ENCODE measurements at regions not wholly inside any gene's neighbourhood (a gene's known extent, or its start where the extent isn't known, plus 50 kb on each side); places are given as distances from the start of the nearest gene placed in this dataset.

GRCh38 chr2:58636872-58637271 is 395.7 kb upstream of the FANCL start:
- no peak for TF ChIP-seq FOXS1 (CRISPR knock-in tag; IDR thresholded peaks at IDR 0.05)
- TF ChIP-seq, protein P1, sequence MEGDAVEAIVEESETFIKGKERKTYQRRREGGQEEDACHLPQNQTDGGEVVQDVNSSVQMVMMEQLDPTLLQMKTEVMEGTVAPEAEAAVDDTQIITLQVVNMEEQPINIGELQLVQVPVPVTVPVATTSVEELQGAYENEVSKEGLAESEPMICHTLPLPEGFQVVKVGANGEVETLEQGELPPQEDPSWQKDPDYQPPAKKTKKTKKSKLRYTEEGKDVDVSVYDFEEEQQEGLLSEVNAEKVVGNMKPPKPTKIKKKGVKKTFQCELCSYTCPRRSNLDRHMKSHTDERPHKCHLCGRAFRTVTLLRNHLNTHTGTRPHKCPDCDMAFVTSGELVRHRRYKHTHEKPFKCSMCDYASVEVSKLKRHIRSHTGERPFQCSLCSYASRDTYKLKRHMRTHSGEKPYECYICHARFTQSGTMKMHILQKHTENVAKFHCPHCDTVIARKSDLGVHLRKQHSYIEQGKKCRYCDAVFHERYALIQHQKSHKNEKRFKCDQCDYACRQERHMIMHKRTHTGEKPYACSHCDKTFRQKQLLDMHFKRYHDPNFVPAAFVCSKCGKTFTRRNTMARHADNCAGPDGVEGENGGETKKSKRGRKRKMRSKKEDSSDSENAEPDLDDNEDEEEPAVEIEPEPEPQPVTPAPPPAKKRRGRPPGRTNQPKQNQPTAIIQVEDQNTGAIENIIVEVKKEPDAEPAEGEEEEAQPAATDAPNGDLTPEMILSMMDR (IDR thresholded peaks at IDR 0.05), result no peak
- no peak for TF ChIP-seq EHMT2 (IDR thresholded peaks at IDR 0.05; ENCODE audit: low read depth)
- no peak for TF ChIP-seq POLR2A (IDR thresholded peaks at IDR 0.05; ENCODE audit: low read length)
- no peak for TF ChIP-seq MAX (IDR thresholded peaks at IDR 0.05)
- no peak for TF ChIP-seq EP300 (IDR thresholded peaks at IDR 0.05)
- no peak for TF ChIP-seq HDAC2 (IDR thresholded peaks at IDR 0.05)
- TF ChIP-seq SMC3 (IDR thresholded peaks at IDR 0.05), result no peak
- no peak for TF ChIP-seq PHF8 (IDR thresholded peaks at IDR 0.05; ENCODE audit: borderline replicate concordance, low read depth)
- no peak for TF ChIP-seq CHD2 (IDR thresholded peaks at IDR 0.05; ENCODE audit: low read length, partially characterized antibody)
- TF ChIP-seq TP53 (CRISPR knock-in tag; IDR thresholded peaks at IDR 0.05), result no peak

Data from A549 (cell line).